NCI-H187 treated with DMSO at 0.1 percent for 48 hours (cell line): ENCODE measurements at regions not wholly inside any gene's neighbourhood (a gene's known extent, or its start where the extent isn't known, plus 50 kb on each side); places are given as distances from the start of the nearest gene placed in this dataset.
"Not testable (repeated sequence)": the region's sequence is repeated elsewhere in the genome, so short reads cannot be mapped to it uniquely, and the experiment has no call there.

ENCODE experiments used
- DNase-seq: peaks from one replicate; lab custom pipeline; 2025; lab: John Stamatoyannopoulos, UW

- no peak for DNase-seq
Observed at GRCh38 chr5:81826128-81826527, 75.2 kb upstream of the SSBP2 start.

GRCh38 chr5:81825237-81825636 is 74.3 kb upstream of the SSBP2 start:
- no peak for DNase-seq

GRCh38 chr5:81823736-81824135 is 72.8 kb upstream of the SSBP2 start:
- DNase-seq = not testable (repeated sequence)

- DNase-seq = no peak
Observed at GRCh38 chr5:81820863-81821262, 70.0 kb upstream of the SSBP2 start.

- no peak for DNase-seq
Observed at GRCh38 chr5:81820318-81820636, 69.4 kb upstream of the SSBP2 start.

GRCh38 chr5:81819556-81820317 is 68.8 kb upstream of the SSBP2 start:
- no peak for DNase-seq

GRCh38 chr5:81817980-81818379 is 67.1 kb upstream of the SSBP2 start:
- DNase-seq = no peak

- DNase-seq = no peak
Observed at GRCh38 chr5:81817086-81817485, 66.2 kb upstream of the SSBP2 start.

- DNase-seq = no peak
Observed at GRCh38 chr5:81815321-81815720, 64.4 kb upstream of the SSBP2 start.

GRCh38 chr5:81808106-81808505 is 57.2 kb upstream of the SSBP2 start:
- DNase-seq = no peak

GRCh38 chr5:81805086-81805485 is 54.2 kb upstream of the SSBP2 start:
- DNase-seq = no peak

- no peak for DNase-seq
Observed at GRCh38 chr5:81803812-81804211, 52.9 kb upstream of the SSBP2 start.

- no peak for DNase-seq
Observed at GRCh38 chr5:81802625-81803024, 51.7 kb upstream of the SSBP2 start.

- no peak for DNase-seq
Observed at GRCh38 chr5:81802020-81802419, 51.1 kb upstream of the SSBP2 start.

GRCh38 chr5:81800797-81801196 is 49.9 kb upstream of the SSBP2 start:
- no peak for DNase-seq
